Stromal cell of bone marrow (primary cell): ENCODE measurements at regions not wholly inside any gene's neighbourhood (a gene's known extent, or its start where the extent isn't known, plus 50 kb on each side); places are given as distances from the start of the nearest gene placed in this dataset.

Experiments
- DNase-seq: peaks from one replicate; pipeline ENCODE4 v3.0.0-alpha.2; 2012; ENCODE audit warnings: low read depth

DNA sequence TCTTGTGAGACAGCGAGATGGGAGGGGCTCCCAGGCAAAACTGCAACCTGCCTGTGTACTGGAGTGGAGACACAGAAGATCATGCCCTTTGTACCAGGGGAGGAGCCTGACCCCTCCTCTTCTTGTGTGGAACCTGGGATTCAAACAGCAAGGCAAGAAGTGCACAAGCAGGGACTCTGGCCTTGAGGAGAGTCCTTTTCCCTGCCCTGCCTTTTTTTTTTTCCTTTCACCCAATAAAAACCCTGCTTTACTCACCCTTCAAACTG is 251.8 kb upstream of the OPRM1 start:
- no peak for DNase-seq

DNA sequence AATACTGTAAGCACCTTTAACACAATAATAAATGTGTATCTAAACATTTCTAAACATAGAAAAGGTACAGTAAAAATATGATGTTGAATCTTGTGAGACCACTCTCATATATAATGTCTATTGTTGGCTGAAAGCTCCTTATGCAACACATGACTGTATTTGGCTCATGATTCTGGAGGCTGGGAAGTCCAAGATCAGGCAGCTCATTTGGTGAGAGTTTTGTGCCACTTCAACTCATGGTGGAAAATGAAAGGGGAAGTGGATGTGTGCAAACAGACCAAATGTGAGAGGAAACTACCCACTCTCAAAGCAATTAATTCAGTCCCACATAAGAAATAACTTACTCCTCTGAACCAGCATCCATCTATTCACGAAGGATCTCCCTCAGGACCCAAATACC is 257.7 kb upstream of the OPRM1 start:
- DNase-seq: no peak

DNA sequence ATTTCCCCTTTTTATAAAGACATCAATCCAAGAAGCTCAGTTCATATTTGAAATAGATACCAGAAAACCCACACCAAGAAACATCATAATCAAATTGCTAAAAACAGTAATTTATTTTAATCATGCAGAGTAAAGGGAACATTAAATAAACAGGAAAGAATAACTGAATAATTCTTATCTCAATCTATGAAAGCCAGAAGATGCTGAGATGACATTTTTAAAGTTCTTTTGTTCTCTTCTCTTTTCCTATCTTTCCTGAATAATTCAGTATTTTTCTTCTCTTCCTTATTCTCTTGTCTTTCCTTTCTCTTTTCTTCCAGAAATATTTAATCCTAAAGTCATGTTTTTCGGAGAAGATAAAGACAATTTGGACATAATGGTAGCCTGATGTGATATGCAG is 259.0 kb upstream of the OPRM1 start:
- DNase-seq: no peak

DNA sequence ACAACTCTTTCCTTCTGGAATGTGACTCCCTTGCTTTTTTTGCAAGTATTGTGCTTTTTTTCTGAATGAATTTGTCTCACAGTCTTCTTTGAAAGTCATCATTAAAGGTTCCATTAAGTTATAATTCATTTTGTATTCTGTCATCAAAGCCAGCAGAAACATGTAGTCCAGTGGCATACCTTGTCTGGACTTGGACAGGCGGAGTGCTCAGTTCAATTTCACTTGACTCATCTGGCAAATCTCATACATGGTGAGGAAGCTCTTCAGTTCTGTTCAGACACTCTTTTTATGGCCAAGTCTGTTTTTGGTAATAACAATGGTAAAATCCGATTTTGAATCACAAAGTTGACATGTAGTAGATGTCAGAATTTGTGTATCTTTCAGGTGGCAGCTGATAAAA is 260.8 kb upstream of the OPRM1 start:
- no peak for DNase-seq

DNA sequence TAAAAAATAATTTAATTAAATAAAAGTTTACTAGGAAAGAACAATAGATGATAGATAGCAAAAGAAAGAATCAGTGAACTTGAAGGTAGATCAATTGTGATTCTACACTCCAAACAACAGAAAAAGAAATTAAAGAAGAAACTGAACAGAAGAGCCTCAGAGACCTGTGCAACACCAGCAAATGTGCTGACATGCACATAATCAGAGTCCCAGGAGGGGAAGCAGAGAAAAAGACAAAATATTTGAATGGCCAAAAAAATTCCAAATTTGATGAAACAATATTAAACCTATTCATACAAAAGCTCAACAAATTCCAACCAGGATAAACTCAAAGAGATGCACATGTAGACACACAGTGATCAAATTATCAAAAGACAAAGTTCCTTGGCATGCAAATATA is 267.5 kb upstream of the OPRM1 start:
- no peak for DNase-seq

DNA sequence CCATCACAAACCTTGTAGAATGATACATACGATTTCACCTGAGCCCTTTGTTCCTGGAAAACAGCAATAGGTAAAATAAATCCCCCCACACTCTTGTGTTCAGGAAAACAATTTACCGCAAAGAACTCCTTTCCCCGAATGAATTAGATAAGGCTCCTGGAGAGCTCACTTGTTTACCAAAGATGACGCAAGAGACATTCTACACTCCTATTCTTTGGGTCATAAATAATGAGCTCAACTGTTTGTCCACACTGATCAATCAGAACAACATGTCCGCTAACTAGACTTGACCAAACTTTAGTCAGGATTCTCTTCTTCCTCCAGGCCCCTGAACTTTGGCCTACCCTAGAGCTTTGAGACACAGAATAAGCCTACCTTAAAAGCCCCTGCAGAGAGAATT is 271.9 kb upstream of the OPRM1 start:
- no peak for DNase-seq

DNA sequence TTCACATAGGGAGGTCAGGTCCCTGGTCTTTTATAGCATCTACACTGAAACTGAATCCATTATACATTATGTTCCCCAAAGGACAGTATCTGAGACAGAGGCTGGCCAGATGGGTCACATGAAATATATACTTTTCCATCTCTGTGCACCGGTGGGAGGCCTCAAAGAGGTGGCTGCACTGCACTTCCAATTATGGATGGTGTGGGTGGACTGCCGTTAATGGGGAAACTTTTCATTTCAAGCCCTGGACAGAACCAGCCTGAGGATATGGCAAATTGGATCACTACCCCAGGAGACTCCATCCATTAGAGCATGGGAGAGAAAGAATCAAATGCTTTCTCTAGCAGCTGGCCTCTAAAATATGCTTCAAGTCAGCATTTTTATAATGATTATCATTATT is 280.5 kb upstream of the OPRM1 start:
- DNase-seq: no peak

DNA sequence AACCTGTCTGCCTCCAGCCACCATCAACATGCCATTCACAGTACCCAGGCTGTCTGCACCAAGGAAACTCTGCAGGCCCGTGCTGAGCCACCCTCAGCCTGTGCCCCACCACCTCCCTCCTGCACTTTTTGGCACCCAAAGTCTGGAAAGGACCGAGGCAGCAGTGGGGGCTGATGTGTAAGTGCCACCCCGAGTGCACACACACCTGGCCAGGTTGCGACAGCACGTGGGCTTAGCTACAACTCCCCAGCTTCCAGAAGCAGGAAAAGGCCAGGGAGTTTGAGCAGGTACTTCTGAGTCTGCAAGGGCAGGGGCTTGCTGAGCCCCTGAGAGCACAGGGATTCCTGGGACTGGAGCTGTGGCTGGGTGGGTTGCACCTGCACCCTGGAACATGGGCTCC is 303.3 kb upstream of the OPRM1 start:
- no peak for DNase-seq

DNA sequence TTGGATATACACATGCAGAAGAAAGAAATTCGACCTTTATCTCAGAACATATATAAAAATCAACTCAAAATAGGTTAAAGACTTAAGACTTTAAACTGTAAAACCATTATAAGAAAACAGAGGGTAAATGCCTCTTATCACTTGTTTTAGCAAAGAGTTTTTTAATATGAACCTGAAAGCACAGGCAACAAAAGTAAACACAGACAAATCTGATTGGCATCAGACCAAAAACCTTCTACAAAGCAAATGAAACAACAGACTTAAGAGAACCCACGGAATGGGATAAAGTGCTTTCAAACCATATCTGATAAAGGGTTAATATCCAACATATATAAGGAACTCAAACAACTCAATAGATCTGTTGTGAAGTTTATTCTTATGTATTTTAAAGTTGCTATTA is 309.9 kb upstream of the OPRM1 start:
- DNase-seq: no peak

DNA sequence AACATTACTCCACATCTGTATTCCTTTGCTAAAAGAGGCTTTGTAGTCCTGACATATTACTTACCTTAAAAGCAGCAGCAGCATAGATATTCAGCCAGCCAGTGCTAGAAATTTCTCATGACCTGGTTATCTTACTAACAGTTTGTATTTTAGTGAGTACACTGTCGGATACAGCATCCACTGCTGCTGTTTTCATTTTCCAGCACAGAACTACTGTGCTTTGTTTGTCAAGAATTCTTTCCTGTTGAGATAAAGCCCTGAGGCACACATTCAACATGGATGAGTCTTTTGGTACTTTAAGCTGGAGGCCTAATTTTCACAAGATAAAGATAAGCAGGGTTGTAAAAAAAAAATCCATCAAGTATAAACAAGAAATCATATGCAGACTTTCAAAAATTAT is 311.2 kb upstream of the OPRM1 start:
- DNase-seq: no peak

DNA sequence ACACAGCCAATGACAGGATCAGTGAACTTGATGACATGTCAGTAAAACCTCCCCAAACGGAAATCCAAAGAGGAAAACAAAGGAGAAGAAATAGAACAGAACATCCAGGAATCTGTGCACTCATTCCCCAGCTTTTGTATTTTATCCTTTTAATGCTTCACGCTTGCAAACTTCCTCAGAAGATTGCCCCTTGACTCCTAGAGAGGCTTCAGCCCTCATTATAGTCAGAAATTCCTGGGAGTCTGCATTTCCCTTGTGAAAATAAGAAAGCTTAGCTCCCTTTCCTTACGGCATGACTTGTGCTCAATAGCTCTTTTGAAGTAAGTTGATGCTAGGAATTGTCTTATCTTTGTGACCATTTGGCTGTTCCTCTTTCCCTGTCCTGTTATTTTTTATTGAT is 313.6 kb upstream of the OPRM1 start:
- no peak for DNase-seq

DNA sequence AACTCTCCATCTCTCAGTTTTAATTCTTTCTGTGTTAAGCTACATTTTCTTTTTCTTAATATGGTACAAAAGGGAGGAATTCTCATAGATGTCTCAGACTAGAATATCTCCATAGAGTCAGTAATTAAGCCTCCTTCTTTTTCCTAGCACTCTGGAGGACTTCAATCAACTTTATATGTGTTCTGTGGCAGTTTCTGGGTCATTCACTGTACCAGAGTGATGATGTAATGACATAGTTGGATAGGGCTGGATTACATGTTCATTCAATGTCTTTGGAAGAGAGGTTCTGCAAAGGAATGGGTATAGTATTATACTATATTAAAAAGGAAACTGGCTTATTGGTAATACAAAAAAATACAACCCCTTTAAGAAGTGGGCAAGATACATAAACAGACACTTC is 318.3 kb upstream of the OPRM1 start:
- DNase-seq: no peak

DNA sequence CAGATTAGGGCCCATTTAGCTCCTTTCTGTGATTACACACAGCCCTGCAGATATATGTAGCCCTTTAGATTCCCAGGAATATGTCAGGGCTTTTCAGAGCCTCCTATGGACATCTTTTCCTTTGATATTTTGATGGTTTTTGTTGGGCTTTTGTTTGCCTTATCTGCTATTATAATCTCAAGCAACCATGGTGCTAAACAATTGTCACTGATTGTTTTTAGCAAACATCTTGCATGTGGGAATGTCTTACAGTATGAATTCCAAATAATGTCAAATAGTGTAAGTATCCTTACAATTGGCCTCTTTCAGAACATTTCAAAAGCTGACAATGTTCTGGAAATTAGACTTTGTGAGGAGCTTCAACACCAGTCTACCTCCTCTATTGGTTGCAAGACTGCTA is 333.6 kb upstream of the OPRM1 start:
- DNase-seq: no peak

DNA sequence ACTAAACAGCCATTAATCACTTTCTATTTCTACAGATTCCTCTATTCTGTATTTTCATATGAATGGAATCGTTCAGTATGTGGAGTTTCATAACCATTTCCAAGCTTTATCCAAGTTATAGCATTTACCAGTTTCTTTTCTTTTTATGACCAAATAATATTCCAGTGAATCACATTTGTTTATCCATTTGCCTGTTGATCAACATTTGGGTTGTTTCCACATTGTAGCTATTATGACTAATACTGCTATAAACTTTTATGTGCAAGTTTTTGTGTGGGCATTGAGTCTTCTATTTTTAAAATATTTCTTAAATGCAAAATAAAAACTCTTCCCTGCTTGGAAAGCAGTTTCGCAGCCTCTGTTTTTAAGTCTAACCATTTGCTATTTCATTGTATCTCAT is 336.4 kb upstream of the OPRM1 start:
- DNase-seq: no peak

DNA sequence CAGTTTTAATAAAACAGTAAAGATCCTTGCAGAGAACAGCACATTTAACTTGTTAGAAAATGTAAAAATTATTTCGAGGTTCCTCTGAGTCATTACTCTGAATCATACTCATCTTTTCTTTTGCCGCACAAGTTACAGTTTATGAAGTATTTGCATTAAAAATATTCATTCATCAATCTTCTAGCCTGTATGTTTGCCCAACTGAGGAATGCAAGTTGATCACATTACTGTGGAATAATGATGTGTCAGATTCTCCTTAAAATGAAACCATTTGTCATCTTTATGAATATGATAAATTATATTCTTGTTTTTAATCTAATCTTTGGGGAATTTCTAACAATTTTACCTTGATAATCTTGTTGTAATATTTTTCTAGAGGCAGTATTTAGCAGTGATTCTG is 340.4 kb upstream of the OPRM1 start:
- no peak for DNase-seq

DNA sequence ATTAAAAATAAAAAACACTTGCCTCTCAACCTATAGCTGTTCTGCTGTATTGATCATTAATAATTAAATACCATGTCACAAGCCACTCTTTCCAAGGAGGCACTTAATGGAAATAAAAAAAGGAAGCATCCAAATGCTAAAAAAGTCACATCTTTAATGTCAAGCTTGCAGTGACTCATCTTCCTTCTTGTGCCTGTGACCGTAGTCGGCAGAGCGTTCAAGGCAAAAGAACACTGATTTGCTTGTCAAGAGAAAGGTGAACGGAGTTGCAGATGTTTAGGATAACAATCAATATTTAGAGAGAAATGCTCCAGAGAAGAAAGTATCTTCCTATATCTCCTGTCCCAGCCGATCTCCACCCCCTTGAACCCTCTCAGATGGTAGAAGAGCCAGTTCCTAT is 341.0 kb upstream of the OPRM1 start:
- DNase-seq: no peak

DNA sequence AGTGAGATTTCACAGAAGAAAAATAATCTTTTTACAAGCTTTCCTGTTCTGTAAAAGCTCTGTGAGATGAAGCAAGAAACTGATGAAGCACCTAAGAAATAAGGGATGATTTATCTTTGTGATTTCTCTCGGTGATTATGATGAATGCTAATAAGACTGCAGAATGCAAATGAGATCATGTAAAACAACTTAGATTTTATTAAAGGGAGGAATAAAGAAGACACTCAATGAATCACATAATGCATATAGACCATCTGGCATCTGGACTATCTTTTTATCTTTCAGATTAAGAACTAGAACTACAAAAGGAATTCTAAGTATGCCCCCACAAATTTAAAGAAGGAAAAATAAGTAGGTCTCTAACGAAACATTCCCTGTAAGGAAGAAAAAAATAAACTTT is 361.5 kb upstream of the OPRM1 start:
- DNase-seq: no peak

DNA sequence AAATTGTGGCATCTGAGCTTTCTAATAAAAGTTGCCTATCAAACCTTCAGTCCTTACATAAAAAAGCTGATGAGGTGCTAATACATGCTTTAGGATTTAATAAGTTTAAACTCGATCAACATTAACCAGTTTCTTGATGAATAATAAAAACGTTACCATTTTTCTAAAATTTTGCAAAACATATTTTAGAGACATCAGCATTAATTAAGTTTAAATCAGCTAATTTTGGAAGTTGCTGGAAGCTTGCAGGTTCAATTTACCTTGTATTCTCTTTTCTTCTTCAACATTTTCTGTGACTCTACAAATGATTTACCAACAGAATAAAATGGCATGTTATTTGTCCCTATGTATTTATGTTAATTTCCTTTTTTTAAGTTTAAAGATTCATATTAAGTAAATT is 365.3 kb upstream of the OPRM1 start:
- DNase-seq: no peak

DNA sequence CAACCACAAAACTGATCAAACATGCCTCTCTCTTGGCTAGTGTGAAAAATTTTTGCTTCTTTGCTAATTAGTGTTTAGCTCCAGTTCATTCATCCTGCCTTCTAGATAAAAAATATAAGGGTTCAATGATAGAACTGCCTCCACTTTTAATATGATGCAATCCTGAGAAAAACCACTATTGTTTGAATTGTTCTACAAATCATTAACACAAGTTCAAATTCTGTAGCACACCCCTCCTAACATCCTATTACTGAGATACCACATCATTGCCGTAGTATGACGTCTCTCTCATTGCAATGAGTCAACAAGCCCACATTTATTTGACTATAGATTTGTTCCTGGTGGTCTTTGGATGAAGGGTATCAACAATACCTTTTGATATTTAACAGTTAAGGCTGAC is 365.8 kb upstream of the OPRM1 start:
- no peak for DNase-seq

DNA sequence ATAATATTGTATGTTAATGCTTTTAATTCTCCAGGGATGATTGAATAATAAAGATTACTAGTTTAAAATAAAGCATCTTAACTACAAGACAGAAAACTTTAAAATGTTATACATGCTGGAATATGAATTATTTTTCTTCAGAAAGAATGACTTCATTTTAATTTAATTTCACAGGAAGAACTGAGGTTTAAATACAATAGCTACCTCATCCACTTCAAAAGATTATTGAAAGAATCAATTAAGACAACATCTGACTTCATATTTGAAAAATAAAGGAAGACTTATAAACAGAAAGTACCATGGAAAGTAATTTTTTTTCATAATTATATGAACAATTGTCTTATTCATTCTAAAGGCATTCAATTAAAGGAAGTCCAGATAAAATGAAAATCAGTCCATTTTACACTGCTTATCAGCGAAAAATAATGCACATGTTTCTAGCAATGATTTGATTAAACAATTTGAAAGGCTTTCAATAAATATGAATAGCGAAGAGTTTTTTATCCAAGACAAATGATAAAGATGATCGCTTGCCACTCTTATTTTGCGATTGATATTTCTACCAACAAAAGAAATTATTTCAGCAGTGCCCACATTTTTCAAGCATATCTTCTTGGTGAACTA is 368.5 kb upstream of the OPRM1 start:
- no peak for DNase-seq

DNA sequence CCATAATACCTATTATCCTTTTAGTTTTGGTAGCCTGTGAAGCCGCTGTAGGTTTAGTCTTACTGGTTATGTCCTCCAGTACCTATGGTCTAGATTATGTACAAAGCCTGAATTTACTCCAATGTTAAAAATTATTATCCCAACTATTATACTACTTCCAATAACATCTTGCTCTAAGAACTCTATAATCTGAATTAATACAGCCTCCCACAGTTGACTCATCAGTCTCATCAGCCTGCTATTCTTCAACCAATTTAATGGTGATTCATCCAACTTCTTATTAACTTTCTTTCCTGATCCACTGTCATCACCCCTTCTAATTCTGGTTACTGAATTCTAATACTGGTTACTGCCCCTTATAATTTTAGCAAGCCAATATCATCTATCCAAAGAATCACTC is 370.3 kb upstream of the OPRM1 start:
- no peak for DNase-seq

DNA sequence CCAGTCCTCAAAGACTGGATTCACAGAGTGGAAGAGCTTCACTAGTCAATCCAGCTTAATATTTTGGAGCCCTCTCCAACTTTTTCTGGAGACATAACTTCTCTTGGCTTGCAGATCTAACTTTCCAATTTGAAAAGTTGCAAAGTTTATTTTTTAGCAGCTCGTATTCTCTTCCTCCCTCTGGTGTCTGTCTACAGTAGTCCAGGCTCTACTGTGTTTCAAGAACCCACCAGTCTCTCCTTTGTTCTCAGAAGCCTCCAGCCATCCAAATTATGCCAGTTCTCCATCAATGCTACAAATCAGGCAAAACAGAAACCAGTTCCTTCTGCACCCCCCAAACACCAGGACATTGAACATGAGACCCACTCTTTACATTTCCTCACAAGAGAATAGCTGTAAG is 376.1 kb upstream of the OPRM1 start:
- DNase-seq: no peak

DNA sequence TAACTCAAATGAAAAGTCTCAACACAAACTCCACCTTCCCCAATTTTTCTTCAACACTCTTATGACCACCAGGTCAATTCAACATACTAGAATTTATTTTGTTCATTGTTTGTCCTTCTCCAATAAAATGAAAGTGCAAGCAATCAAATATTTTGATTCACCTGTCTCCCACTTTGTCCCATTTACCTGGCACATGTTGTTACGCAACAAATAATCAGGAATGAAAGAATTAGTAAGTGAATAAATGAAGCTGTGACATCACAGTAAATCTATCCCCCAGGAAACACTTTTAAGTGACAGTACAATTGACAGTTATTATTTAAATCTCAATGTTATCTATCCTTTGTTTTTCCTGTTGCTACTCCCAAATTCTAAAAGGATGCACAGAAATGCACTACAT is 393.7 kb upstream of the OPRM1 start:
- no peak for DNase-seq

DNA sequence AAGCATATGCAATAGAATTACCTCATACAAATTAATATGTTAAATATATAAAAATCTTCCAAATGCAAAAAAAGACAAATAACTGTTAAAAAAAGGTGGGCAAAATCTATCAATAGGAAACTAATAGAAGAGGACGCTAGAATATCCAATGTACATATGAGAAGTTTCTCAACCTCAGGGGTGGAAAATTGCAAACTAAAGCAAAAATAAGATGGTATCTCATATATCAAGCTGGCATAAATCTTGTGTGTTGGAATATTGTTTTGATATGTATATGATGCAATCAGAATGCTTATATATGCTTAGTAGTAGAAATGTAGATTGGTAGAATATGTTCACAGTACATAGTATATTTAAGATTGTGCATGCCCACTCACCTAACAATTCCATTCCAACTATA is 395.0 kb upstream of the OPRM1 start:
- DNase-seq: no peak

DNA sequence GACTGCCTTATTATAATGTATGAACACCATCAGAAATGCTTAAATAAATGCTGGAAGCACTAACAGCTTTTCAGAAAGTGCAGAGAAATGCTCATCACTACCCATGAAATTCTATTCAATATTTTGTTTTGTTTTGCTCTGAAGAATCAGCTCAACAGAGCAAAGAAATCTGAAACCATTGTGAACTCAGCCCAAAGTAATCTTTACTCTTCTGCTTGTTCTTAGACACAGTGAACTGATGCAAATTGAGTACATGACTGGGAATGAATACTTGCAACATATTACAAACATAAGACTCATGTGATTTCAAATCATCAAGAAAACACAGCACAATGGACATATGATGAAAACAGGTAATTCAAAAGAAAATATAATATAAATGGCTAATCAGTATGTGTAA is 404.6 kb upstream of the OPRM1 start:
- no peak for DNase-seq
